AG09309 (cell line): ENCODE measurements at regions not wholly inside any gene's neighbourhood (a gene's known extent, or its start where the extent isn't known, plus 50 kb on each side); places are given as distances from the start of the nearest gene placed in this dataset.

Source experiments
- DNase-seq: peaks from one replicate; pipeline ENCODE4 v3.0.0-alpha.2; 2010; ENCODE audit warnings: low read depth
- H3K4me3 ChIP-seq: 2 replicates; pipeline ENCODE4 v1.5.1; 2011; ENCODE audit warnings: mild to moderate bottlenecking, low read depth, low read length, moderate library complexity; ENCODE audit not compliant: control insufficient read depth
- TF ChIP-seq, protein P1 (sequence below): IDR thresholded peaks from 2 replicates; pipeline ENCODE4 v1.5.1; 2011; ENCODE audit warnings: mild to moderate bottlenecking, low read depth, low read length, inconsistent platforms; ENCODE audit not compliant: insufficient read depth, control insufficient read depth; ENCODE audit errors: missing control alignments

- no peak overlapping the region for H3K4me3 ChIP-seq
- DNase-seq, result no peak
- TF ChIP-seq, protein P1, sequence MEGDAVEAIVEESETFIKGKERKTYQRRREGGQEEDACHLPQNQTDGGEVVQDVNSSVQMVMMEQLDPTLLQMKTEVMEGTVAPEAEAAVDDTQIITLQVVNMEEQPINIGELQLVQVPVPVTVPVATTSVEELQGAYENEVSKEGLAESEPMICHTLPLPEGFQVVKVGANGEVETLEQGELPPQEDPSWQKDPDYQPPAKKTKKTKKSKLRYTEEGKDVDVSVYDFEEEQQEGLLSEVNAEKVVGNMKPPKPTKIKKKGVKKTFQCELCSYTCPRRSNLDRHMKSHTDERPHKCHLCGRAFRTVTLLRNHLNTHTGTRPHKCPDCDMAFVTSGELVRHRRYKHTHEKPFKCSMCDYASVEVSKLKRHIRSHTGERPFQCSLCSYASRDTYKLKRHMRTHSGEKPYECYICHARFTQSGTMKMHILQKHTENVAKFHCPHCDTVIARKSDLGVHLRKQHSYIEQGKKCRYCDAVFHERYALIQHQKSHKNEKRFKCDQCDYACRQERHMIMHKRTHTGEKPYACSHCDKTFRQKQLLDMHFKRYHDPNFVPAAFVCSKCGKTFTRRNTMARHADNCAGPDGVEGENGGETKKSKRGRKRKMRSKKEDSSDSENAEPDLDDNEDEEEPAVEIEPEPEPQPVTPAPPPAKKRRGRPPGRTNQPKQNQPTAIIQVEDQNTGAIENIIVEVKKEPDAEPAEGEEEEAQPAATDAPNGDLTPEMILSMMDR, result no peak
Observed at GRCh38 chr4:4753643-4754042, 105.8 kb upstream of the MSX1 start.

GRCh38 chr4:4752576-4753401, 106.7 kb upstream of the MSX1 start:
- DNase-seq, result peak; percentile 49
- no peak overlapping the region for H3K4me3 ChIP-seq
- TF ChIP-seq, protein P1, result no peak

DNA sequence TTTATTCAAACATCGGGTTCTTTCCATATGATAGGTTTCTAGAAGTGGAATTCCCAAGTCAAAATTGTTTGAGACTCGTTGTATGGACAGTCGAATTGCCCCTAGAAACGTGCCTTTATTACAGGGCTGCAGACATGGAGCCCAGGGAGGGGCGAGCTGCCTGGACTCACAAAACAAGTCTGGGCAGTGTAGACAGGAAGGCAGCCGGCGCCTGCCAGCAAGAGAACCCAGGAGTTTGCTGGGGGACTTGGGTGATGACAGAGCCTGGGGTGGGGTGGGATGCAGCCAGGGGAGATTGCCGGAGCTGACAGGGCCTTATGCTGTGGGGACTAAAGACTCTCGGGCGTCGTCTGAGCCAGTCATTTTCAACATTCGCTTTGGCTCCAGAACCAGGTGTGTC, 107.4 kb upstream of the MSX1 start:
- no peak overlapping the region for H3K4me3 ChIP-seq
- no peak for DNase-seq
- TF ChIP-seq, protein P1, result no peak

- DNase-seq, result no peak
- TF ChIP-seq, protein P1, result no peak
- H3K4me3 ChIP-seq, result no peak overlapping the region
Observed at GRCh38 chr4:4750187-4750586, 109.3 kb upstream of the MSX1 start.

DNA sequence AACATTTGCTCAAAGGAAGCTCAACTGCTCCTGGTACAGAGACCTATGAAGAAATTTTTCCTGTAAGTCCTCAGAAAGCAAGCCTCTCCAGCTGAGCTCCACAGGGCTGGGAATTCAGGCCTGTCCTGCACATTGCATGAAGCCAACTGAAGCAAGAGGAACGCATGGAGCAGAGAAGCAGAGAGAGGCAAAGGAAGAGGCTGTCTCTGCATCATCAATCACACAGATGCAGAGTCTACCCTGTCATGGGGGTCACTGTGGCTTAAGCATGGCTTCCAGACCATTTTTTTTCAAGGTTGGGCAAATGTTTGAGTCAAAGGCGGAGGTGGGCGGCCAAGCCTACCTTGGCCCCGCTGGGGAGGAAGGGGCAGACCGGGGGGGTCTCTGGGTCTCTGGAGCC, 110.3 kb upstream of the MSX1 start:
- H3K4me3 ChIP-seq, result no peak overlapping the region
- no peak for DNase-seq

DNA sequence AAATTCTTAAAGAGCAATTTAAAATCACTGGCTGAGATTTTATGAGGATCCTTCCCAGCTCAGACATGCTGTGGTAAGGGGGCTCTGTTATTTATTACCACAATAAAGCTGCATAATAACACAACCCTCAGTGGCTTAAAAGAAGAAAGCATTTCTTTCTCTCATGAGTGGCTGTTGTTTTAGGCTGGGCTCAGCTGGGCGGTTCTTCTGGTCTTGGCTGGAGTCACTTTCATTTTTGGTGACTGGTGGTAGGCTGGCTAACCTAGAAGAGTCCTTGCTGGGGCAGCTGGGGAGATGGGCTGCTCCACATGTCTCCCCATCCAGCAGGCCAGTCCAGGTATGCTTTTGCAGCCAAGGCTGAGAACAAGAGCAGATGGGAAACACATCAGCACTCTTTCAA, 113.0 kb upstream of the MSX1 start:
- no peak overlapping the region for H3K4me3 ChIP-seq
- DNase-seq, result no peak
- TF ChIP-seq, protein P1, result no peak

More for the DNA sequence above, 110.3 kb upstream of the MSX1 start:
- TF ChIP-seq, protein P1, result no peak
